Esophagus squamous epithelium (tissue), 4 donors: ENCODE measurements at regions not wholly inside any gene's neighbourhood (a gene's known extent, or its start where the extent isn't known, plus 50 kb on each side); places are given as distances from the start of the nearest gene placed in this dataset.

Experiments used
- CTCF ChIP-seq, 6 experiments: fragments of 450-650 bp in 4 of 6; fragments of 200-600 bp in 2 of 6; sonication (generic) in 2 of 6; IDR thresholded peaks; one replicate each; pipeline ENCODE4 v1.5.1; 2016 to 2019; ENCODE audit warnings: antibody characterized with exemption in 6 of 6, mild to moderate bottlenecking in 4 of 6, moderate library complexity in 4 of 6
- POLR2A ChIP-seq, 4 donors: fragments of 450-650 bp; IDR thresholded peaks; one replicate each; pipeline ENCODE4 v1.6.1; 2017; ENCODE audit warnings: antibody characterized with exemption in 4 of 4, mild to moderate bottlenecking in 4 of 4, moderate library complexity in 3 of 4

- TF ChIP-seq CTCF (IDR thresholded peaks at IDR 0.05) = no peak
- TF ChIP-seq POLR2A (IDR thresholded peaks at IDR 0.05) = no peak
These were observed 1472.0 kb downstream of the FAM133A start for GRCh38 chrX:95145848-95146490.
